ENCODE measurements at regions not wholly inside any gene's neighbourhood (a gene's known extent, or its start where the extent isn't known, plus 50 kb on each side); places are given as distances from the start of the nearest gene placed in this dataset.
"Not testable (repeated sequence)": the region's sequence is repeated elsewhere in the genome, so short reads cannot be mapped to it uniquely, and the experiment has no call there.

- CTCF ChIA-PET: no interaction called here
- POLR2A ChIA-PET: no interaction called here
These were observed 334.1 kb downstream of the TEX29 start for GRCh38 chr13:111654531-111654930.

DNA sequence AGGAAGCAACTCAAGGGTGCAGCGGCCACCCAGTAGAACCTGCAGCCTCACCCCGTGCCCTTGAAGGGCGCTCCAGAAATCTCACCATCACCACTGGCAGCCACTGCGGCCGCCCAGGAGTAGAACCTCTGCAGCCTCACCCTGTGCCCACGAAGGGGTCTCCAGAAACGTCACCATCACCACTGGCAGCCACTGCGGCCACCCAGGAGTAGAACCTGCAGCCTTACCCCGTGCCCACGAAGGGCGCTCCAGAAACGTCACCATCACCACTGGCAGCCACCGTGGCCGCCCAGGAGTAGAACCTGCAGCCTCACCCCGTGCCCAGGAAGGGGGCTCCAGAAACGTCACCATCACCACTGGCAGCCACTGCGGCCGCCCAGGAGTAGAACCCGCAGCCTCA is 336.0 kb downstream of the TEX29 start:
- POLR2A ChIA-PET: no interaction called here
- CTCF ChIA-PET: no interaction called here

GRCh38 chr13:111657013-111657412 is 336.6 kb downstream of the TEX29 start:
- POLR2A ChIA-PET: no interaction called here
- CTCF ChIA-PET: no interaction called here

GRCh38 chr13:111658145-111659100 is 338.0 kb downstream of the TEX29 start:
- ChIA-PET POLR2A (no interaction called here), CTCF (no interaction called here)

DNA sequence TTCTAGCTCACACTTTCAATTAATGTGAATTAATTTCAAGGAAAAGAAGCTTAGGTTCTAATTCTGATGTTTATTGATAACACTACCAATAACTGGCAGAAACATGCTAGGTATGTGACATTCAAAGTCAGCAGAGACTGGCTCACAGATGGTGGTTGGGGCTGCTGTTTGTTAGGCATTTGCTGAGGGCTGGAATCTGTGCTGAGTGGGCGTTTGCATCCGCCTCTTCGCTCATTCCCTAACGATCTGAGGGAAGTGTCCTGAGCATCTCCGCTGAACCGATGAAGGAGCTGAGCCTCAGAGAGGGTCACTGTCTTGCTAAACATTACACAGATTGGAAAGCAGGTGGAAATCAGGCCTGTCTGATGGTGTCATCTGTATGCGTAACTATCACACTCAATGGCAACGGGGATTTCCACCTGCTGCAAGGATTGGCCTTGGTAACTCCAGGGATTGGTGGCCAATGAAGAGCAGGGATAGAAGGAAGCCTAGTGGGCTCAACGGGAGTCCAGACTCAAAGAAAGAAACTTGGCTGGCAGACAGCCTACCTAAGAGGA is 338.9 kb downstream of the TEX29 start:
- ChIA-PET POLR2A (no interaction called here), CTCF (no interaction called here)

GRCh38 chr13:111659842-111660241 is 339.4 kb downstream of the TEX29 start:
- ChIA-PET CTCF (no interaction called here), POLR2A (no interaction called here)

DNA sequence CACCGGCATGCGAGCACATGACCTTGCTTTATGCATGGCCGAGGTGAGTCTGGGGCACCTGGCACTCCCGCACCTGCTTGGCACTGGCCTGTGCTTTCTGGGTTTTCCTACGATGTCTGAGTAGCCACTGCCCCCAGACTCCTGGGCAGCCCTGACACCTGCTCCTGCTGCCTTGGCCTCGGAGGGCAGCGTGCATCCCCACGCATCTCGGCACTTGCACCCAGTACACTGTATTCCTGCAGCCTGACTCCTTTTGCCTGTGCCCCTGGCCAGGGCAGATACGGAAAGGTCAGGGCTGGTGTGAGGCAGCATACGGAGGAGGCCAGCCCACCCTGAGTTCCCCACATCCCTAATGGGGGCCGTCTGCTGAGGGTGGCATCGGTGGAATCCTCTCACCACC is 340.6 kb downstream of the TEX29 start:
- POLR2A ChIA-PET: no interaction called here
- CTCF ChIA-PET: no interaction called here

GRCh38 chr13:111661776-111662175 is 341.3 kb downstream of the TEX29 start:
- ChIA-PET CTCF (no interaction called here), POLR2A (no interaction called here)

DNA sequence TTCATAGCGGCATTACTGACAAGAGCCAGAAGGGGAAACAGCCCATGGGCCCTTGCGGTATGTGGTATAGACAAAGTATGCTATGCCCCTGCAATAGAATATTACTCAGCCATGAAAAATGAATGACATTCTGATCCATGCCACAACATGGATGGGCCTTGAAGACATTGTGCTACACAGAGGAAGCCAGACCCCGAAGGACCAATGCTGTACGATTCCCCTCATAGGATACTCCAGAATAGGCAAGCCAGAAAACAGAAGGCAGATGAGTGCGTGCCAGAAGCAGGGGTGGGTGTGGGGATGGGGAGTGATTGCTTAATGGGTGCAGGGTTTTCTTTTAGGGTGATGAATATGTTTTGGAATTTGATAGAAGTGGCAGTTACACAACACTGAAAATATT is 342.0 kb downstream of the TEX29 start:
- ChIA-PET CTCF (no interaction called here), POLR2A (no interaction called here)

- CTCF ChIA-PET: no interaction called here
- POLR2A ChIA-PET: no interaction called here
These were observed 342.5 kb downstream of the TEX29 start for GRCh38 chr13:111662895-111663294.

DNA sequence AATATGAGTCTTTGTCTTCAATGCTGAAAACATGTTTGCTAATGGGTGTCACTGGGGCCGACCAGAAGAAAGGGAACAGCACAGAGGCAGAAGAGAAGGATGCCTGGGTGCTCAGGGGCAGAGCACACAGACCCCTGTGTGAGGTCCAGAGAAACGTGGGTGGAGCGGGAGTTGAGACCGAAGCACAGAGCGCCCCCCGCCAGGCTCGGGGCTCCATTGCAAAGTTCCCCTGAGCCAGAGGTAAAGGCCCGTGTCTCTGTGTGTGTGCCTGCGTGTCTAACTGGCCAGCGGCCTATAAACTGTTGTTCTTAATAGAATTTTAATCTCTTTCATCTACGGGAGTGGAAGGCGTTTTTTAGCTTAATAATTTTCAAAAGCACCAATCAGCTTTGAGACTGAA is 343.1 kb downstream of the TEX29 start:
- ChIA-PET CTCF (no interaction called here), POLR2A (no interaction called here)

DNA sequence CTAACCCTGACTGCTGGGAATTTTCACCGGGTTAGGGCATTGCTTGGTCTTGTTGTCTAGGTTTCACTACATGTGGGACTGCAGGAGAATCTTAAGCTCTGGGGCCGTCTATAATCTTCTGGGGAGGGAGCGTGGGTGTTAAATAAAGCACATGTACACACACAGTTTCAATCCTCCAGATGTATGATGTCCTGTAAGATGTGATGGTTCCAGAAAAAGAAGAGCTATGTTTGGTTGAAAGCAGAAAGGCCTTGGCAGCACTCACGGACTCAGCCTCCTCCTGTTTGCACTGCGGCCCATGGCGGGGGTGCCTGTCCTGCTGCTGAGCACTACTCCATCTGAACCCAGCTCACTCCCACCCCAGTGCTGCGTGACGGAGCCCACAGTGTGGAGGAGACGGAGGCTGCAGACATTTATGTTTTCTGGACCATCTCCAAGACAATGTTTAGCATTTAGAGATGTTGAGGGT is 343.5 kb downstream of the TEX29 start:
- CTCF ChIA-PET: no interaction called here
- POLR2A ChIA-PET: no interaction called here

- ChIA-PET CTCF (no interaction called here), POLR2A (no interaction called here)
These were observed 344.3 kb downstream of the TEX29 start for GRCh38 chr13:111664696-111665095.

GRCh38 chr13:111665691-111666095 is 345.3 kb downstream of the TEX29 start:
- ChIA-PET CTCF (no interaction called here), POLR2A (no interaction called here)

DNA sequence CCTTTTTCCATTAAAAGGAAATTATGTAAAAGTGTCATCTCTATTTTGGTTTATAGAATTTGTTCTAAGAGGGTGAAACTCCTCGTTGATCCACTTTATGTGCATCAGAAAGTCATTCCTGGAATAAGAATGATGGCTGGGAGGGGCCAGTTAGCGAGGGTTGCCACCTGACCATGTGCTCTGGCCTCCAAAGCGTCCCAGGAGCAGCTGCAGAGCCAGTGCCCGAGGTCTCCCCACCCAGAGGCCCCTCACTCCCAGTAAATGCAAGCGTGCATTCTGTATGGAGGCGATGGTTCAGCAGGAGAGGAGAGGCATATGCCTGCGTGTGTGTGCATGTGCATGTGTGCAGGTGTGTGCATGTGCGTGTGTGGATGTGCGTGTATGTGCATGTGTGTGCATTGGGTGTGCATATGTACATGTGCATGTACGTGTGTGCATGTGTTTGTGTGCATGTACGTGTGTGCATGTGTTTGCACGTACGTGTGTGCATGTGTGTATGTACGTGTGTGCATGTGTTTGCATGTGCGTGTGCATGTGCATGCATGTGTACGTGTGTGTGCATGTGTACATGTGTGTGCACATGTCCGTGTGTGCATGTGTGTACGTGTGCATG is 345.8 kb downstream of the TEX29 start:
- POLR2A ChIA-PET: no interaction called here

GRCh38 chr13:111667757-111668156 is 347.3 kb downstream of the TEX29 start:
- ChIA-PET CTCF (no interaction called here), POLR2A (no interaction called here)

More for the DNA sequence above, 345.8 kb downstream of the TEX29 start:
- CTCF ChIA-PET: no interaction called here

- CTCF ChIA-PET: no interaction called here
These were observed 348.0 kb downstream of the TEX29 start for GRCh38 chr13:111668451-111668850.

DNA sequence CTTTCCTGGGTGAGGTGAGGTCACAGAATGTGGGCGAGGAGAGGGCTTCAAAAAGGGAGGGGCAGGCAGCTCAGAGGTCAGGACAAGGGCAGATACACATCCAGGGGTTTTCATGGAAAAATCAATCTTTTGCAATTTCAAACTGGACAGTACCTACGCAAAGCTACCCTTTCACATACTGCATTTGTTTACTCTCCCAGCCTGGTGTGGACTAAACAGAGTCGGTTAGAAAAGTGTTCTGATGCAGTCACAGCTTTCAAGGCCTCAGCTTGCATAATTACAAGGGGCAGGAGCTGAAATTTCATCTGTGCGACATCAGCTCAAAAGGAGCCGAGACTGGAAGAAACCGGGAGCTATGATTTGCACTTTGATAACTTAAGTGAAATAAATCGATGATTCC is 351.8 kb downstream of the TEX29 start:
- CTCF ChIA-PET, POLR2A ChIA-PET: not testable (repeated sequence)

More at GRCh38 chr13:111668451-111668850, 348.0 kb downstream of the TEX29 start:
- POLR2A ChIA-PET: no interaction called here

GRCh38 chr13:111678120-111678882 is 357.9 kb downstream of the TEX29 start:
- POLR2A ChIA-PET, CTCF ChIA-PET: not testable (repeated sequence)

DNA sequence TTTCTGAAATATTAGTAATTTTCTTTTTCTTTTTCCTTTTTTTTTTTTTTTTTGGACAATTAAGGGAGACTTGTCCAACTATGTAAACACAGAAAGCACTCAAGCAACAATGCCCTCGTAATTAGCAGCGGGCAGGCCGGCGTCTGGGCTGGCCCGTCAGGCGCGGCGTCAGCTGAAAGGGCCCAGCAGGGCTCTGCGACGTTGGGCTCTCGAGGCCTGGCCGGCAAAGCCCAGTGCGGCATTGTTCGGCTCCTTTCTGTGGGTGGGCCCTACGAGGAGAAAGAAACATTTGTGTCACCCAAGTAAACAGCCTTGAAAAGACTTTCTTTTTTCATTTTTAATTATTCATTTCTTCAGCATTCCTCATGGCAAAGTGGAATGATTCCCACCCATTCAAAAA is 359.2 kb downstream of the TEX29 start:
- CTCF ChIA-PET, POLR2A ChIA-PET: not testable (repeated sequence)

- CTCF ChIA-PET, POLR2A ChIA-PET: not testable (repeated sequence)
These were observed 359.7 kb downstream of the TEX29 start for GRCh38 chr13:111680100-111680499.

Data from activated CD8-positive, alpha-beta memory T cell treated with anti-CD3 and anti-CD28 coated beads for 36 hours (primary cell).